Lower leg skin (tissue), 4 donors: ENCODE measurements at regions not wholly inside any gene's neighbourhood (a gene's known extent, or its start where the extent isn't known, plus 50 kb on each side); places are given as distances from the start of the nearest gene placed in this dataset.
"Not testable (repeated sequence)": the region's sequence is repeated elsewhere in the genome, so short reads cannot be mapped to it uniquely, and the experiment has no call there.

ENCODE experiments used
- DNase-seq, 2 donors: peaks; one replicate each; pipeline ENCODE4 v3.0.0-alpha.2; 2019; ENCODE audit warnings: low spot score in 2 of 2
- H3K4me3 ChIP-seq: fragments of 200-600 bp; sonication (generic); 2 replicates; pipeline ENCODE4 v1.5.1; 2017; ENCODE audit warnings: mild to moderate bottlenecking, low read depth; ENCODE audit not compliant: poor library complexity, severe bottlenecking
- POLR2A ChIP-seq, 2 donors: fragments of 450-650 bp; IDR thresholded peaks; one replicate each; pipeline ENCODE4 v1.6.1; 2016 to 2017; ENCODE audit warnings: antibody characterized with exemption in 2 of 2, mild to moderate bottlenecking in 1 of 2, moderate library complexity in 1 of 2
- WGBS, 2 donors: methylation state at CpG; one replicate each; pipeline ENCODE4 v1.1.5; 2018; 5-methylcytosine and 5-hydroxymethylcytosine counted together
- intact Hi-C: fragments of 100-400 bp; cut with DNase I; formaldehyde crosslinking; loops from one replicate; pipeline ENCODE4 v1.15.0; 2023; ENCODE audit warnings: low total_unique reads
- TF ChIP-seq, protein P1 (sequence below), 3 donors: fragments of 450-650 bp; IDR thresholded peaks; one replicate each; pipeline ENCODE4 v1.5.1; 2016; ENCODE audit warnings: antibody characterized with exemption in 3 of 3, mild to moderate bottlenecking in 3 of 3, moderate library complexity in 2 of 3

DNA sequence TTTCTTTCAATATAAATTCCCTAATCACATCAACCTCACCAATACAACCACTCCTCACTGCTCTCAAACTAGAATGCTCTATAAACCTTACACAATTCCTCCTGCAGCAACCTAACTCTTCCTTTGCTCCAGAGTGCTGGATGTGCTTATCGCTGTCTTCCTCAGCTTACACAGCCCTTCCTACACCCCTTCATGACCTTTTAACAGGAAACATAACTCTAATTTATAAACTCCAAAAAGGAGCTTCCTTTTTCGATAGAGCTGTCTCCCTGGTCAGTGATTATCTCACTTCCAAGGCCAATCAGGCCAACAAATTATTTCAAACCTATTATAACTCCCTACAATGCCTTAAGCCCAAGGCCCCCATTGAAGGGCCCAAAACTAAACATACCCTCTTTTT lies 78.8 kb downstream of the COQ2 start:
- H3K4me3 ChIP-seq: no peak overlapping the region
- intact Hi-C loops: no loop called here
- WGBS, 2 donors: 35 to 53% methylated on average over 2 of the region's 2 CpGs
- TF ChIP-seq, protein P1, sequence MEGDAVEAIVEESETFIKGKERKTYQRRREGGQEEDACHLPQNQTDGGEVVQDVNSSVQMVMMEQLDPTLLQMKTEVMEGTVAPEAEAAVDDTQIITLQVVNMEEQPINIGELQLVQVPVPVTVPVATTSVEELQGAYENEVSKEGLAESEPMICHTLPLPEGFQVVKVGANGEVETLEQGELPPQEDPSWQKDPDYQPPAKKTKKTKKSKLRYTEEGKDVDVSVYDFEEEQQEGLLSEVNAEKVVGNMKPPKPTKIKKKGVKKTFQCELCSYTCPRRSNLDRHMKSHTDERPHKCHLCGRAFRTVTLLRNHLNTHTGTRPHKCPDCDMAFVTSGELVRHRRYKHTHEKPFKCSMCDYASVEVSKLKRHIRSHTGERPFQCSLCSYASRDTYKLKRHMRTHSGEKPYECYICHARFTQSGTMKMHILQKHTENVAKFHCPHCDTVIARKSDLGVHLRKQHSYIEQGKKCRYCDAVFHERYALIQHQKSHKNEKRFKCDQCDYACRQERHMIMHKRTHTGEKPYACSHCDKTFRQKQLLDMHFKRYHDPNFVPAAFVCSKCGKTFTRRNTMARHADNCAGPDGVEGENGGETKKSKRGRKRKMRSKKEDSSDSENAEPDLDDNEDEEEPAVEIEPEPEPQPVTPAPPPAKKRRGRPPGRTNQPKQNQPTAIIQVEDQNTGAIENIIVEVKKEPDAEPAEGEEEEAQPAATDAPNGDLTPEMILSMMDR (IDR thresholded peaks at IDR 0.05): no peak
- TF ChIP-seq POLR2A (IDR thresholded peaks at IDR 0.05): no peak
- DNase-seq: no peak

- intact Hi-C loops: no loop called here
- no peak for DNase-seq
- WGBS, 2 donors: 25 to 46% methylated on average over 3 of the region's 3 CpGs
Measured at GRCh38 chr4:83204731-83205130, 79.9 kb downstream of the COQ2 start.

GRCh38 chr4:83201761-83202160 lies 82.8 kb downstream of the COQ2 start:
- TF ChIP-seq POLR2A (IDR thresholded peaks at IDR 0.05): no peak
- TF ChIP-seq, protein P1 (IDR thresholded peaks at IDR 0.05): no peak
- H3K4me3 ChIP-seq: no peak overlapping the region
- no peak for DNase-seq
- 86 to 97% methylated on average over 4 of the region's 4 CpGs for WGBS, 2 donors
- intact Hi-C loops: no loop called here

More at GRCh38 chr4:83204731-83205130, 79.9 kb downstream of the COQ2 start:
- no peak overlapping the region for H3K4me3 ChIP-seq
- TF ChIP-seq, protein P1 (IDR thresholded peaks at IDR 0.05): no peak
- no peak for TF ChIP-seq POLR2A (IDR thresholded peaks at IDR 0.05)

GRCh38 chr4:83197555-83198235 lies 83.2 kb upstream of the PLAC8 start:
- H3K4me3 ChIP-seq: no peak overlapping the region
- intact Hi-C loops: no loop called here
- TF ChIP-seq, protein P1 (IDR thresholded peaks at IDR 0.05): no peak
- no peak for TF ChIP-seq POLR2A (IDR thresholded peaks at IDR 0.05)
- DNase-seq: no peak
- WGBS, 2 donors: 66 to 70% methylated on average over 10 of the region's 10 CpGs

DNA sequence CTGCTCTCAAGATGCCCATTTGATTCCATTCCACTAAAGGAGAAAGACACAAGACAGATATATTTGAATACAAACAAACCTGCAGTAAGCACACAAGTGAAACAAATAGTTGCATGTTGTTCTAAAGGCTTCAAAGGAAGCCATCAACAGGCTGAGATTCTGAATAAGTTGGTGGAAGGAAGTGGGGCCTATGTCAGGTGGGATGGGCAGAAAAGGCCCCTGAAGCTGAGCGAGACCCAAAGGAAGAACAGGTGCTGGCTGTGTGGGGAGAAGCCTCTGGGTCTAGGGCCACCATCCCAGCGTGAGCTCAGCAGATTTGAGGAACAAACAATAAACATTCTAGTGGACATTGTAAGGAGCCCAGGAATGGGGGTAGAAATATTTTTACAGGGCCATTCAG lies 82.4 kb upstream of the PLAC8 start:
- H3K4me3 ChIP-seq: no peak overlapping the region
- no peak for DNase-seq
- no peak for TF ChIP-seq POLR2A (IDR thresholded peaks at IDR 0.05)
- TF ChIP-seq, protein P1 (IDR thresholded peaks at IDR 0.05): no peak
- intact Hi-C loops: no loop called here
- WGBS, 2 donors: 83 to 88% methylated on average over 2 of the region's 2 CpGs

DNA sequence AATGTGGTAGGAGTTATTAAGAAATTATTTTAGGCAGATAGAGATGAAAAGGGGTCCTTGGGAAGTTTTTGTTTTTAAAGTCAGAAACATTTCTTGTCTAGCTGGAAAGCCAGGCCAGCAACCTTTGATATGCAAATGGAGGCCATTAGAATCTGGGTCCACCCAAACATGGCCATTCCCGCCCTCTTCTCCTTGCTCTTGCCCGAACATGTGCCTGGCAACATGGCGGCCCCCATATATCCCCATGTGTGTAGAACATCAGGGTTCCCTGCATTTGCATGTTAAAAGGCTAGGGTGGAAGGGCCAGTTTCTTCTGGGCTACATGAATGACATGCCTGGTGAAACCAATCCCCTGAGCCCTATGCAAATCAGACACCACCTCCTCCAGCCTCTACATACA lies 80.7 kb upstream of the PLAC8 start:
- 88 to 92% methylated on average over 3 of the region's 3 CpGs for WGBS, 2 donors
- DNase-seq: no peak
- TF ChIP-seq, protein P1 (IDR thresholded peaks at IDR 0.05): no peak
- no peak for TF ChIP-seq POLR2A (IDR thresholded peaks at IDR 0.05)
- no peak overlapping the region for H3K4me3 ChIP-seq
- intact Hi-C loops: no loop called here

- DNase-seq, intact Hi-C loops, H3K4me3 ChIP-seq: not testable (repeated sequence)
- 68 to 75% methylated on average over 7 of the region's 7 CpGs for WGBS, 2 donors
Measured at GRCh38 chr4:83194588-83194987, 80.1 kb upstream of the PLAC8 start.
